Body of pancreas (tissue), 4 donors: ENCODE measurements at regions not wholly inside any gene's neighbourhood (a gene's known extent, or its start where the extent isn't known, plus 50 kb on each side); places are given as distances from the start of the nearest gene placed in this dataset.

Experiments used
- ATAC-seq: fragments of 150-250 bp; one replicate; pipeline ENCODE4 v1.9.1; 2016
- DNase-seq, 4 donors: peaks; one replicate each; pipeline ENCODE4 v3.0.0-alpha.2; 2019
- H3K27ac ChIP-seq, 4 donors: fragments of 200-600 bp; sonication (generic); 1 replicate in 3 of 4; 2 replicates in 1 of 4; pipeline versions ENCODE4 v1.5.1 to v1.6.1; 2016 to 2019; ENCODE audit warnings: mild to moderate bottlenecking in 1 of 4, mixed read lengths in 1 of 4, moderate library complexity in 1 of 4
- H3K27me3 ChIP-seq, 2 donors: fragments of 200-600 bp; sonication (generic); one replicate each; pipeline ENCODE4 v1.6.0; 2016; ENCODE audit warnings: mild to moderate bottlenecking in 1 of 2
- H3K36me3 ChIP-seq, 2 donors: fragments of 200-600 bp; sonication (generic); replicated peaks in 1 of 2; 2 replicates each; pipeline ENCODE4 v1.5.1; 2016; ENCODE audit warnings: low read depth in 2 of 2; ENCODE audit not compliant: insufficient read depth in 1 of 2
- H3K4me1 ChIP-seq: fragments of 200-600 bp; sonication (generic); one replicate; pipeline ENCODE4 v1.6.0; 2016
- H3K4me3 ChIP-seq, 2 donors: fragments of 200-600 bp; sonication (generic); 1 replicate in 1 of 2; 2 replicates in 1 of 2; pipeline ENCODE4 v1.5.1; 2016 to 2019
- H3K9me3 ChIP-seq, 3 donors: fragments of 200-600 bp; sonication (generic); 1 replicate in 2 of 3; 2 replicates in 1 of 3; pipeline ENCODE4 v1.5.1; 2016
- CTCF ChIP-seq, 7 experiments: fragments of 450-650 bp in 4 of 7; fragments of 200-600 bp in 3 of 7; sonication (generic) in 3 of 7; IDR thresholded peaks; one replicate each; pipeline ENCODE4 v1.5.1; 2016 to 2019; ENCODE audit warnings: antibody characterized with exemption in 7 of 7
- POLR2A ChIP-seq, 3 donors: fragments of 450-650 bp; IDR thresholded peaks; one replicate each; pipeline ENCODE4 v1.6.1; 2016; ENCODE audit warnings: antibody characterized with exemption in 3 of 3, mild to moderate bottlenecking in 2 of 3
- WGBS, 2 donors: methylation state at CpG; one replicate each; pipeline ENCODE4 v1.1.5; 2017; 5-methylcytosine and 5-hydroxymethylcytosine counted together
- intact Hi-C: fragments of 100-400 bp; cut with DNase I; formaldehyde crosslinking; loops from one replicate; pipeline ENCODE4 v1.15.1; 2023

DNA sequence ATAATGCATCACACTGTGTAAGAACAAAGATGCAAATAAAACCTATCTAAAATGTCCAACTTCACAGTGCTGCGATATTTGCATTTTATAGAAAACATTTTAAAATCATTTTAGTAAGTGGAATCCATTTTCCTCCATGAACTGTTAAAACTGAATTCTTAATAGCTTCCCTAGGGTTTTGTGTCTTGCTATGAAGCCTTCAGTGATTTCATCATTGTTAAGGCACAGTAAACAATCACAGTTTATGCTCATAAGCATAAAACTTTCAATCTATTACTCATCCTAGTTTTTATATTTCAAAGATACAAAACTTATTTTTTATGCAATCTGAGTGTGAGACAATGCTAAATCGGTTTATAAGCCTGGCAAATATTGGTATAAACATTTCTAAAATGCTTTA, 509.7 kb downstream of the TUSC7 start:
- no peak for ATAC-seq
- intact Hi-C loops = no loop called here

GRCh38 chr3:117226932-117227331, 517.4 kb downstream of the TUSC7 start:
- no peak for DNase-seq
- no peak for ATAC-seq
- no peaks in the 10 kb centered on the region for H3K36me3 ChIP-seq
- H3K4me3 ChIP-seq = no peak overlapping the region
- no peaks in the 10 kb centered on the region for H3K4me1 ChIP-seq
- no peaks in the 10 kb centered on the region for H3K9me3 ChIP-seq
- no peaks in the 10 kb centered on the region for H3K27me3 ChIP-seq
- no peak overlapping the region for H3K27ac ChIP-seq
- 53 to 64% methylated on average over 2 of the region's 2 CpGs for WGBS, 2 donors
- TF ChIP-seq CTCF (IDR thresholded peaks at IDR 0.05) (no peak), POLR2A (IDR thresholded peaks at IDR 0.05) (no peak)
- intact Hi-C loops = no loop called here

More for the DNA sequence above, 509.7 kb downstream of the TUSC7 start:
- no peak overlapping the region for H3K4me3 ChIP-seq
- WGBS, 2 donors = 76 to 86% methylated on average over 2 of the region's 2 CpGs
- no peak overlapping the region for H3K27ac ChIP-seq
- TF ChIP-seq POLR2A (IDR thresholded peaks at IDR 0.05) (no peak), CTCF (IDR thresholded peaks at IDR 0.05) (no peak)
- H3K4me1 ChIP-seq = peaks cover 7% of the 10 kb centered on the region
- H3K27me3 ChIP-seq = no peaks in the 10 kb centered on the region
- no peak for DNase-seq
- no peaks in the 10 kb centered on the region for H3K36me3 ChIP-seq
- no peaks in the 10 kb centered on the region for H3K9me3 ChIP-seq

- Histone ChIP-seq H3K4me3 (no peak overlapping the region), H3K36me3 (no peaks in the 10 kb centered on the region), H3K27me3 (no peaks in the 10 kb centered on the region), H3K4me1 (no peaks in the 10 kb centered on the region), H3K9me3 (no peaks in the 10 kb centered on the region), H3K27ac (no peak overlapping the region)
- DNase-seq = no peak
- 69 to 74% methylated on average over 1 of the region's 1 CpG for WGBS, 2 donors
- no peak for TF ChIP-seq CTCF (IDR thresholded peaks at IDR 0.05)
- no peak for TF ChIP-seq POLR2A (IDR thresholded peaks at IDR 0.05)
- intact Hi-C loops = no loop called here
- no peak for ATAC-seq
Observed at GRCh38 chr3:117228466-117228865, 518.9 kb downstream of the TUSC7 start.

DNA sequence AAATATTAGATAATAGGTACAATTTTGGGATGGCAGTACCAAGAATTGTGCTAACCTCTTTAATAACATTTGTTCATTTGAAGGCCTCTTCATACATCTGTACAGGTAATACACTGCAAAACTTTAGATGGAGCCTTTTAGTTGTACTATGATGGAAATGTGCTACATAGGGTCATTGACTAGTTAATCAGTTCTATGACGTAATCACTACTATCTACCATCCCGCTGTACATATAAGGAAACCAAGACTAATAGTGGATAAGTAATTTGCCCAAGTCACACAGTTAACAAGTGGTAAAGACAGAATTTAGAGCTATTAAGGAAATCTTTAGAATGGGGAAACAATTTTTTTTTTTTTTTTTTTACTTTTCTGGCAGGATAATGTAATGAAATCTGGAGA, 521.3 kb downstream of the TUSC7 start:
- TF ChIP-seq POLR2A (IDR thresholded peaks at IDR 0.05) (no peak), CTCF (IDR thresholded peaks at IDR 0.05) (no peak)
- Histone ChIP-seq H3K4me1 (no peaks in the 10 kb centered on the region), H3K27me3 (no peaks in the 10 kb centered on the region), H3K27ac (no peak overlapping the region), H3K36me3 (no peaks in the 10 kb centered on the region), H3K4me3 (no peak overlapping the region), H3K9me3 (no peaks in the 10 kb centered on the region)
- intact Hi-C loops = no loop called here
- DNase-seq = no peak
- ATAC-seq = no peak
- 80 to 86% methylated on average over 2 of the region's 2 CpGs for WGBS, 2 donors

GRCh38 chr3:117234331-117234730, 524.8 kb downstream of the TUSC7 start:
- no peak for DNase-seq
- no peak for ATAC-seq
- Histone ChIP-seq H3K9me3 (no peaks in the 10 kb centered on the region), H3K27me3 (no peaks in the 10 kb centered on the region), H3K36me3 (no peaks in the 10 kb centered on the region), H3K27ac (no peak overlapping the region), H3K4me1 (no peaks in the 10 kb centered on the region), H3K4me3 (no peak overlapping the region)
- WGBS, 2 donors = 36 to 43% methylated on average over 1 of the region's 1 CpG
- intact Hi-C loops = no loop called here
- TF ChIP-seq POLR2A (IDR thresholded peaks at IDR 0.05) (no peak), CTCF (IDR thresholded peaks at IDR 0.05) (no peak)
